Gastroesophageal sphincter (tissue), 3 donors: ENCODE measurements at regions not wholly inside any gene's neighbourhood (a gene's known extent, or its start where the extent isn't known, plus 50 kb on each side); places are given as distances from the start of the nearest gene placed in this dataset.

Experiments used
- CTCF ChIP-seq, 4 experiments: fragments of 200-600 bp in 2 of 4; fragments of 450-650 bp in 2 of 4; sonication (generic) in 1 of 4; IDR thresholded peaks; one replicate each; pipeline ENCODE4 v1.5.1; 2017 to 2019; ENCODE audit warnings: antibody characterized with exemption in 4 of 4, mild to moderate bottlenecking in 2 of 4, moderate library complexity in 2 of 4
- EP300 ChIP-seq: sonication (generic); formaldehyde crosslinking; IDR thresholded peaks from one replicate; pipeline ENCODE4 v1.6.1; 2017; ENCODE audit warnings: antibody characterized with exemption, mild to moderate bottlenecking

DNA sequence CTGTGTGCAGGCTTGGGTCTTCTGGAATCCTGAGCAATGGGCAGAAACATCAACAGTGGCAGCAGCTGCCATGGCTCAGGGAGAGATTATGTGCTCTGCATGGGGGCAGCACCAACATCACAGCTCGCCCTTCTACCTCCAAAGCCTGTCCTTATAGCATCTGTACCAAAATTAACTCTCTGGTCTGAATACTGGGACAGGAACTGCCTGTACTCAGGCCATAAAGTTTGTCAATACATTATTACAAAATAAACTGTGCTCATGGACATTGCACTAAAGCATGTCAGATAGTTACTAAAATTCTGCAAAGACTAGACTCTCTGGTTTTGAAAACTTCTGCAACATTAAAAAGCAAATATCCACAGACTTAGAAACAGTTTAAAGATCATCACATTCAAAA, 91.6 kb downstream of the ZC3H11B start:
- TF ChIP-seq CTCF (IDR thresholded peaks at IDR 0.05), result no peak
- TF ChIP-seq EP300, result no peak
